ENCODE measurements at regions not wholly inside any gene's neighbourhood (a gene's known extent, or its start where the extent isn't known, plus 50 kb on each side); places are given as distances from the start of the nearest gene placed in this dataset.

DNA sequence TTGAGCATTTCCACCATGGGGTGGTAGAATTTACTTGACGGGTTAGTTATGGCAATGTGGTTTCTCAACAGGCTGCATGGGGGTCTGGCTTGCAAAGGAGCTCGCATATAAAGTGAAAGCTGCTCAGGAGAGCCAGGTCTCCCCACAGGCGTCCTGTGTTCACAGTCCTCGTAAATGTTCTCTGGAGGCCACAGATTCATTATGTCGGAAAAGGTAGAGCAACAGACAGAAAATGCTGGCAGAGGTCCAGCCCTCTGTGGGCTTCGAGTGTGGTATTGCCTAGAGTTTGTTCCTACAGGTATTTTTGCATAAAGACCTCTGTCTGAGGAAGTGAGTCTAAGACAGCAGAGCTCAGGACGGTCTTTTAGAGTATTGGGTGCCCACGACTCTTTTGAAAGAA is 96.4 kb downstream of the CDCA7 start:
- TF ChIP-seq, protein P1, sequence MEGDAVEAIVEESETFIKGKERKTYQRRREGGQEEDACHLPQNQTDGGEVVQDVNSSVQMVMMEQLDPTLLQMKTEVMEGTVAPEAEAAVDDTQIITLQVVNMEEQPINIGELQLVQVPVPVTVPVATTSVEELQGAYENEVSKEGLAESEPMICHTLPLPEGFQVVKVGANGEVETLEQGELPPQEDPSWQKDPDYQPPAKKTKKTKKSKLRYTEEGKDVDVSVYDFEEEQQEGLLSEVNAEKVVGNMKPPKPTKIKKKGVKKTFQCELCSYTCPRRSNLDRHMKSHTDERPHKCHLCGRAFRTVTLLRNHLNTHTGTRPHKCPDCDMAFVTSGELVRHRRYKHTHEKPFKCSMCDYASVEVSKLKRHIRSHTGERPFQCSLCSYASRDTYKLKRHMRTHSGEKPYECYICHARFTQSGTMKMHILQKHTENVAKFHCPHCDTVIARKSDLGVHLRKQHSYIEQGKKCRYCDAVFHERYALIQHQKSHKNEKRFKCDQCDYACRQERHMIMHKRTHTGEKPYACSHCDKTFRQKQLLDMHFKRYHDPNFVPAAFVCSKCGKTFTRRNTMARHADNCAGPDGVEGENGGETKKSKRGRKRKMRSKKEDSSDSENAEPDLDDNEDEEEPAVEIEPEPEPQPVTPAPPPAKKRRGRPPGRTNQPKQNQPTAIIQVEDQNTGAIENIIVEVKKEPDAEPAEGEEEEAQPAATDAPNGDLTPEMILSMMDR (IDR thresholded peaks at IDR 0.05), result no peak
- TF ChIP-seq, protein P2, sequence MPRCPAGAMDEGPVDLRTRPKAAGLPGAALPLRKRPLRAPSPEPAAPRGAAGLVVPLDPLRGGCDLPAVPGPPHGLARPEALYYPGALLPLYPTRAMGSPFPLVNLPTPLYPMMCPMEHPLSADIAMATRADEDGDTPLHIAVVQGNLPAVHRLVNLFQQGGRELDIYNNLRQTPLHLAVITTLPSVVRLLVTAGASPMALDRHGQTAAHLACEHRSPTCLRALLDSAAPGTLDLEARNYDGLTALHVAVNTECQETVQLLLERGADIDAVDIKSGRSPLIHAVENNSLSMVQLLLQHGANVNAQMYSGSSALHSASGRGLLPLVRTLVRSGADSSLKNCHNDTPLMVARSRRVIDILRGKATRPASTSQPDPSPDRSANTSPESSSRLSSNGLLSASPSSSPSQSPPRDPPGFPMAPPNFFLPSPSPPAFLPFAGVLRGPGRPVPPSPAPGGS (IDR thresholded peaks at IDR 0.05), result no peak
- no peak for TF ChIP-seq MYC (IDR thresholded peaks at IDR 0.05; ENCODE audit: borderline replicate concordance, low read length)
- no peak for TF ChIP-seq NR3C1 (IDR thresholded peaks at IDR 0.05)
- no peak for TF ChIP-seq ZNF302 (CRISPR knock-in tag; IDR thresholded peaks at IDR 0.05)
- TF ChIP-seq POLR2A (IDR thresholded peaks at IDR 0.05; ENCODE audit: low read length), result no peak
- TF ChIP-seq, protein P3, sequence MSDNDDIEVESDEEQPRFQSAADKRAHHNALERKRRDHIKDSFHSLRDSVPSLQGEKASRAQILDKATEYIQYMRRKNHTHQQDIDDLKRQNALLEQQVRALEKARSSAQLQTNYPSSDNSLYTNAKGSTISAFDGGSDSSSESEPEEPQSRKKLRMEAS (IDR thresholded peaks at IDR 0.05), result no peak
- TF ChIP-seq GATA3 (IDR thresholded peaks at IDR 0.05; ENCODE audit: borderline replicate concordance), result no peak
- no peak for TF ChIP-seq KDM5A (IDR thresholded peaks at IDR 0.05)
- no peak for TF ChIP-seq ESRRA (IDR thresholded peaks at IDR 0.05; ENCODE audit: borderline replicate concordance, low read length)
- no peak for TF ChIP-seq JUNB (IDR thresholded peaks at IDR 0.05)

Measured in A549 (cell line).